Natural killer cell (primary cell): ENCODE measurements at regions not wholly inside any gene's neighbourhood (a gene's known extent, or its start where the extent isn't known, plus 50 kb on each side); places are given as distances from the start of the nearest gene placed in this dataset.

Experiments
- ATAC-seq, 3 donors: fragments of 150-1000 bp in 2 of 3; fragments of 200-7000 bp in 1 of 3; cut with Tn5 transposase; 1 replicate in 1 of 3; 2 replicates in 2 of 3; pipeline ENCODE4 v1.10.0; 2021; ENCODE audit warnings: mild to moderate bottlenecking in 2 of 3, moderate library complexity in 2 of 3
- DNase-seq, 2 donors: peaks; one replicate each; pipeline versions ENCODE4 v3.0.0 to v3.0.0-alpha.2; 2013 to 2021; ENCODE audit warnings: mixed read lengths in 1 of 2
- H3K27ac ChIP-seq: one replicate; pipeline ENCODE4 v1.5.1; 2013; ENCODE audit warnings: mild to moderate bottlenecking, low read length
- H3K27me3 ChIP-seq: one replicate; pipeline ENCODE4 v1.6.1; 2013; ENCODE audit warnings: low read length; ENCODE audit not compliant: control insufficient read depth, insufficient read depth
- H3K36me3 ChIP-seq: one replicate; pipeline ENCODE4 v1.6.1; 2013; ENCODE audit warnings: low read length; ENCODE audit not compliant: control insufficient read depth, insufficient read depth
- H3K4me1 ChIP-seq: one replicate; pipeline ENCODE4 v1.6.1; 2013; ENCODE audit warnings: low read length; ENCODE audit not compliant: control insufficient read depth, insufficient read depth
- H3K4me3 ChIP-seq: one replicate; pipeline ENCODE4 v1.5.1; 2013; ENCODE audit warnings: low read length
- H3K9me3 ChIP-seq: one replicate; pipeline ENCODE4 v1.6.1; 2013; ENCODE audit warnings: low read length; ENCODE audit not compliant: control insufficient read depth, insufficient read depth
- H3K27ac Mint-ChIP-seq, 2 donors: one replicate each; pipeline ENCODE4 v1.8.0; 2022; ENCODE audit warnings: mild to moderate bottlenecking in 2 of 2, mixed read lengths in 2 of 2, moderate library complexity in 1 of 2
- H3K27me3 Mint-ChIP-seq, 2 donors: one replicate each; pipeline ENCODE4 v1.8.0; 2022; ENCODE audit warnings: low read depth in 2 of 2, mixed read lengths in 2 of 2
- H3K36me3 Mint-ChIP-seq: one replicate; pipeline ENCODE4 v1.8.0; 2022; ENCODE audit warnings: mixed read lengths
- H3K4me1 Mint-ChIP-seq, 2 donors: one replicate each; pipeline ENCODE4 v1.8.0; 2022; ENCODE audit warnings: mixed read lengths in 2 of 2
- H3K4me3 Mint-ChIP-seq: one replicate; pipeline ENCODE4 v1.8.0; 2022; ENCODE audit warnings: mild to moderate bottlenecking, moderate library complexity, mixed read lengths
- H3K9me3 Mint-ChIP-seq, 2 donors: one replicate each; pipeline ENCODE4 v1.8.0; 2022; ENCODE audit warnings: mixed read lengths in 2 of 2
- WGBS: methylation state at CpG from one replicate; pipeline ENCODE4 v1.1.7; 2013; ENCODE audit warnings: missing lambda C conversion rate; ENCODE audit not compliant: insufficient coverage; 5-methylcytosine and 5-hydroxymethylcytosine counted together
- intact Hi-C: fragments of 100-400 bp; cut with micrococcal nuclease; formaldehyde crosslinking; loops from one replicate; pipeline ENCODE4 v1.14.2; 2022
- TF ChIP-seq, protein P1 (sequence below): fragments of 200-600 bp; IDR thresholded peaks from one replicate; pipeline ENCODE4 v1.8.0; 2022; ENCODE audit warnings: antibody characterized with exemption

DNA sequence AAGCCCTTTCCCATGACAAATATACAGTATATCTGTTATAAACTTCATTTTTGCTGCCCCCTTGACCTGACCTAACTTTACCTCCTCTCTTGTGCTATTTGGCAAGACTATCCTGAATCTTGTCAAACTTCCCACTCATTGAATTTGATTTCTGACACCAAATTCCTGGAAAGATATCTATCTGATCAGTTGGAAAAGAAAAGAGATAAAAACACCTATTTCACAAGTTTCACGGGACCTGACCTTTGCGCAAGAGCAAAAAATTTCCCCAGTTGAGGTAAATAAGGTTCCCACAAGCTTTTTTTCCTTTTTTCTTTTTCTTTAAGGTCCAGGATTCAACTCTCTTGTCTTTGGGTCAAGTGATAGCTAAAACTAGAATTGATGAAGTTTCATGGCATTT, 189.2 kb upstream of the LPP start:
- Mint-ChIP-seq H3K27ac (no peak overlapping the region), H3K36me3 (no peaks in the 10 kb centered on the region), H3K27me3 (no peaks in the 10 kb centered on the region), H3K9me3 (no peaks in the 10 kb centered on the region), H3K4me3 (no peak overlapping the region), H3K4me1 (peaks cover 0 to 9% of the 10 kb centered on the region in 2 donors)
- H3K27ac ChIP-seq: no peak overlapping the region
- H3K36me3 ChIP-seq: no peaks in the 10 kb centered on the region
- intact Hi-C loops: no loop called here
- no peak for ATAC-seq
- H3K4me3 ChIP-seq: no peak overlapping the region
- H3K9me3 ChIP-seq: no peaks in the 10 kb centered on the region
- peaks cover 6% of the 10 kb centered on the region for H3K4me1 ChIP-seq
- DNase-seq: no peak
- no peaks in the 10 kb centered on the region for H3K27me3 ChIP-seq
- TF ChIP-seq, protein P1, sequence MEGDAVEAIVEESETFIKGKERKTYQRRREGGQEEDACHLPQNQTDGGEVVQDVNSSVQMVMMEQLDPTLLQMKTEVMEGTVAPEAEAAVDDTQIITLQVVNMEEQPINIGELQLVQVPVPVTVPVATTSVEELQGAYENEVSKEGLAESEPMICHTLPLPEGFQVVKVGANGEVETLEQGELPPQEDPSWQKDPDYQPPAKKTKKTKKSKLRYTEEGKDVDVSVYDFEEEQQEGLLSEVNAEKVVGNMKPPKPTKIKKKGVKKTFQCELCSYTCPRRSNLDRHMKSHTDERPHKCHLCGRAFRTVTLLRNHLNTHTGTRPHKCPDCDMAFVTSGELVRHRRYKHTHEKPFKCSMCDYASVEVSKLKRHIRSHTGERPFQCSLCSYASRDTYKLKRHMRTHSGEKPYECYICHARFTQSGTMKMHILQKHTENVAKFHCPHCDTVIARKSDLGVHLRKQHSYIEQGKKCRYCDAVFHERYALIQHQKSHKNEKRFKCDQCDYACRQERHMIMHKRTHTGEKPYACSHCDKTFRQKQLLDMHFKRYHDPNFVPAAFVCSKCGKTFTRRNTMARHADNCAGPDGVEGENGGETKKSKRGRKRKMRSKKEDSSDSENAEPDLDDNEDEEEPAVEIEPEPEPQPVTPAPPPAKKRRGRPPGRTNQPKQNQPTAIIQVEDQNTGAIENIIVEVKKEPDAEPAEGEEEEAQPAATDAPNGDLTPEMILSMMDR: no peak
- WGBS: no CpG with 5 or more reads among the region's 2 CpGs

- H3K4me3 Mint-ChIP-seq: no peak overlapping the region
- WGBS: 44% methylated on average over 3 of the region's 4 CpGs
- no peaks in the 10 kb centered on the region for H3K36me3 ChIP-seq
- no peak for DNase-seq
- no peaks in the 10 kb centered on the region for H3K36me3 Mint-ChIP-seq
- peaks cover 0 to 9% of the 10 kb centered on the region in 2 donors for H3K4me1 Mint-ChIP-seq
- H3K4me1 ChIP-seq: peaks cover 6% of the 10 kb centered on the region
- no peak overlapping the region for H3K27ac Mint-ChIP-seq
- no peaks in the 10 kb centered on the region for H3K27me3 ChIP-seq
- H3K27ac ChIP-seq: no peak overlapping the region
- peak in 1 of 3 donors; percentile 49 for ATAC-seq
- no peaks in the 10 kb centered on the region for H3K9me3 ChIP-seq
- intact Hi-C loops: no loop called here
- TF ChIP-seq, protein P1: no peak
- H3K9me3 Mint-ChIP-seq: no peaks in the 10 kb centered on the region
- no peaks in the 10 kb centered on the region for H3K27me3 Mint-ChIP-seq
- H3K4me3 ChIP-seq: no peak overlapping the region
These were observed 187.9 kb upstream of the LPP start for GRCh38 chr3:187966096-187966495.

GRCh38 chr3:187966636-187967406, 187.1 kb upstream of the LPP start:
- Mint-ChIP-seq H3K36me3 (no peaks in the 10 kb centered on the region), H3K27ac (no peak overlapping the region), H3K4me1 (peaks cover 0 to 9% of the 10 kb centered on the region in 2 donors), H3K27me3 (no peaks in the 10 kb centered on the region), H3K4me3 (no peak overlapping the region), H3K9me3 (no peaks in the 10 kb centered on the region)
- intact Hi-C loops: no loop called here
- Histone ChIP-seq H3K27ac (no peak overlapping the region), H3K36me3 (no peaks in the 10 kb centered on the region), H3K9me3 (no peaks in the 10 kb centered on the region), H3K4me1 (peaks cover 6% of the 10 kb centered on the region), H3K27me3 (no peaks in the 10 kb centered on the region), H3K4me3 (no peak overlapping the region)
- DNase-seq (no peak), ATAC-seq (no peak)
- TF ChIP-seq, protein P1: no peak
- 59% methylated on average over 7 of the region's 8 CpGs for whole genome bisulfite sequencing

GRCh38 chr3:187967993-187968392, 186.0 kb upstream of the LPP start:
- intact Hi-C loops: no loop called here
- Mint-ChIP-seq H3K4me3 (no peak overlapping the region), H3K27ac (no peak overlapping the region), H3K9me3 (no peaks in the 10 kb centered on the region), H3K27me3 (no peaks in the 10 kb centered on the region), H3K36me3 (no peaks in the 10 kb centered on the region), H3K4me1 (peaks cover 0 to 9% of the 10 kb centered on the region in 2 donors)
- 94% methylated on average over 5 of the region's 5 CpGs for WGBS
- no peak overlapping the region for H3K27ac ChIP-seq
- DNase-seq (no peak), ATAC-seq (no peak)
- H3K9me3 ChIP-seq: no peaks in the 10 kb centered on the region
- H3K4me1 ChIP-seq: peaks cover 5% of the 10 kb centered on the region
- no peaks in the 10 kb centered on the region for H3K27me3 ChIP-seq
- TF ChIP-seq, protein P1: no peak
- no peaks in the 10 kb centered on the region for H3K36me3 ChIP-seq
- H3K4me3 ChIP-seq: no peak overlapping the region
